ENCODE measurements at regions not wholly inside any gene's neighbourhood (a gene's known extent, or its start where the extent isn't known, plus 50 kb on each side); places are given as distances from the start of the nearest gene placed in this dataset.

DNA sequence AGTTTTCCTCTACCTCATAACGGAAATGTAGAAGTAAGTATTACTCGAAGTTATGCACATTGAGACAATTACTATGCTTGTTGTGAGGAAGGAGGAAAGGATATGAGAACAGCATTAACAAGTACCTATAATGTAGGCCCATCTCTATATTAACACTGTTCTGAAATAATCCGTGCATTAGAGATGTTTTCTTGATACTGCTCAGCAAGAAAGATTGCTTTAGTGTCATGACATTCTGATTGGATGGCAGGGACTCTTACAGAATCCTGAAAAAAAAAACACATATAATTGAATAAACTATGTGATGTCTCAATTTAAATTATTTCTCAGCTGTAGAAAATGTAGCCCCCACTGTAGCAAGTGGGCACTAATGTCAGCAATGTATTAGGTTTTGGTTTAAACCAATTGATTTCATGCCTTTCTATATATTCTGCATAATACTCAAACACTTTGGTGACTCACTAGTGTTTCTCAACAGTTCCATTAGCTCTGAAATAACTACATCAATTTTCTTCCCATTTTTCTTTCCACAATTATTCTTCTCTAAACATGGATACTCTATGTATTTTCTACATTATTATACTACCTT, 598.3 kb upstream of the BCHE start (continued):
- TF ChIP-seq SREBF2 (IDR thresholded peaks at IDR 0.05) (no peak), FOSB (CRISPR knock-in tag; IDR thresholded peaks at IDR 0.05) (no peak), EHMT2 (IDR thresholded peaks at IDR 0.05; ENCODE audit: low read depth) (no peak)

- TF ChIP-seq MAFK (IDR thresholded peaks at IDR 0.05; ENCODE audit: partially characterized antibody), result peak; percentile 62
- no peak for TF ChIP-seq POLR2AphosphoS2 (conservative IDR thresholded peaks at IDR 0.05; ENCODE audit: low read length)
- TF ChIP-seq JUNB (IDR thresholded peaks at IDR 0.05), result no peak
- no peak for TF ChIP-seq HOXA7 (CRISPR knock-in tag; IDR thresholded peaks at IDR 0.05)
- DNase-seq (ENCODE audit: low read depth in 1 of 2, low spot score in 1 of 2), result no peak
- FAIRE-seq, result no peak
- no peak for ATAC-seq
- POLR2A ChIA-PET, result no interaction called here
- no peak overlapping the region for H3K4me2 ChIP-seq
- no peaks in the 10 kb centered on the region for H3K9me3 ChIP-seq
- no peak overlapping the region for H3K27ac ChIP-seq
- H3K4me3 ChIP-seq, result no peak overlapping the region
- WGBS (ENCODE audit: missing lambda C conversion rate), result 19% methylated on average over 2 of the region's 2 CpGs
- H3K4me1 ChIP-seq, result no peaks in the 10 kb centered on the region
- CTCF ChIA-PET, result no interaction called here
These were observed 595.8 kb upstream of the BCHE start for GRCh38 chr3:166433060-166433459.

- Histone ChIP-seq H3K4me2 (no peak overlapping the region), H3K27ac (no peak overlapping the region), H3K4me1 (no peaks in the 10 kb centered on the region), H3K4me3 (no peak overlapping the region), H3K9me3 (no peaks in the 10 kb centered on the region)
- ChIA-PET CTCF (interaction anchor here (1.0 kb wide), 1 partner anchor 10 kb away, joined by 3 read pairs; no protein-coding TSS in a partner anchor), POLR2A (no interaction called here)
- FAIRE-seq, result no peak
- ATAC-seq, result no peak
- DNase-seq (ENCODE audit: low read depth in 1 of 2, low spot score in 1 of 2), result no peak
- 66% methylated on average over 4 of the region's 4 CpGs for WGBS (ENCODE audit: missing lambda C conversion rate)
- TF ChIP-seq CEBPB (IDR thresholded peaks at IDR 0.05) (no peak), ZFP36 (IDR thresholded peaks at IDR 0.05; ENCODE audit: borderline replicate concordance, partially characterized antibody) (no peak), SREBF2 (IDR thresholded peaks at IDR 0.05) (no peak), RNF2 (IDR thresholded peaks at IDR 0.05; ENCODE audit: borderline replicate concordance, low read depth) (no peak), NPAS2 (CRISPR knock-in tag; IDR thresholded peaks at IDR 0.05; ENCODE audit: borderline replicate concordance) (no peak), CBX8 (IDR thresholded peaks at IDR 0.05) (no peak), EHMT2 (IDR thresholded peaks at IDR 0.05; ENCODE audit: low read depth) (no peak)
These were observed 588.8 kb upstream of the BCHE start for GRCh38 chr3:166425900-166426611.

GRCh38 chr3:166425021-166425420, 587.8 kb upstream of the BCHE start:
- Histone ChIP-seq H3K4me2 (no peak overlapping the region), H3K27ac (no peak overlapping the region), H3K4me3 (no peak overlapping the region), H3K4me1 (no peaks in the 10 kb centered on the region), H3K9me3 (no peaks in the 10 kb centered on the region)
- ATAC-seq (no peak), DNase-seq (ENCODE audit: low read depth in 1 of 2, low spot score in 1 of 2) (no peak), FAIRE-seq (no peak)
- ChIA-PET POLR2A (no interaction called here), CTCF (no interaction called here)
- TF ChIP-seq HOXB13 (CRISPR knock-in tag; IDR thresholded peaks at IDR 0.05; ENCODE audit: low read depth) (no peak), SREBF2 (IDR thresholded peaks at IDR 0.05) (no peak), ZC3H11A (IDR thresholded peaks at IDR 0.05) (no peak), HMGXB4 (CRISPR knock-in tag; IDR thresholded peaks at IDR 0.05; ENCODE audit: borderline replicate concordance) (no peak), CHD2 (IDR thresholded peaks at IDR 0.05; ENCODE audit: low read length, partially characterized antibody) (no peak), TFCP2L1 (CRISPR knock-in tag; IDR thresholded peaks at IDR 0.05) (no peak), MAFK (IDR thresholded peaks at IDR 0.05; ENCODE audit: partially characterized antibody) (no peak), NR3C1 (IDR thresholded peaks at IDR 0.05) (no peak), KDM5A (IDR thresholded peaks at IDR 0.05) (no peak), SMC3 (IDR thresholded peaks at IDR 0.05) (no peak), PBX3 (IDR thresholded peaks at IDR 0.05) (no peak), REST (IDR thresholded peaks at IDR 0.05) (no peak), KDM1A (IDR thresholded peaks at IDR 0.05; ENCODE audit: low read depth) (no peak)
- TF ChIP-seq, protein P1, sequence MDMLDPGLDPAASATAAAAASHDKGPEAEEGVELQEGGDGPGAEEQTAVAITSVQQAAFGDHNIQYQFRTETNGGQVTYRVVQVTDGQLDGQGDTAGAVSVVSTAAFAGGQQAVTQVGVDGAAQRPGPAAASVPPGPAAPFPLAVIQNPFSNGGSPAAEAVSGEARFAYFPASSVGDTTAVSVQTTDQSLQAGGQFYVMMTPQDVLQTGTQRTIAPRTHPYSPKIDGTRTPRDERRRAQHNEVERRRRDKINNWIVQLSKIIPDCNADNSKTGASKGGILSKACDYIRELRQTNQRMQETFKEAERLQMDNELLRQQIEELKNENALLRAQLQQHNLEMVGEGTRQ (IDR thresholded peaks at IDR 0.05), result no peak
- TF ChIP-seq, protein P2, sequence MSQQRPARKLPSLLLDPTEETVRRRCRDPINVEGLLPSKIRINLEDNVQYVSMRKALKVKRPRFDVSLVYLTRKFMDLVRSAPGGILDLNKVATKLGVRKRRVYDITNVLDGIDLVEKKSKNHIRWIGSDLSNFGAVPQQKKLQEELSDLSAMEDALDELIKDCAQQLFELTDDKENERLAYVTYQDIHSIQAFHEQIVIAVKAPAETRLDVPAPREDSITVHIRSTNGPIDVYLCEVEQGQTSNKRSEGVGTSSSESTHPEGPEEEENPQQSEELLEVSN (IDR thresholded peaks at IDR 0.05; ENCODE audit: borderline replicate concordance, low read depth), result no peak
